Fibroblast of pulmonary artery (primary cell): ENCODE measurements at regions not wholly inside any gene's neighbourhood (a gene's known extent, or its start where the extent isn't known, plus 50 kb on each side); places are given as distances from the start of the nearest gene placed in this dataset.

Source experiments
- DNase-seq: peaks from one replicate; pipeline ENCODE4 v3.0.0-alpha.2; 2010; ENCODE audit warnings: low read depth
- H3K4me3 ChIP-seq: replicated peaks from 2 replicates; pipeline ENCODE4 v1.5.1; 2011; ENCODE audit warnings: low read depth, mild to moderate bottlenecking, control low read depth, low read length, moderate library complexity
- CTCF ChIP-seq: IDR thresholded peaks from 2 replicates; pipeline ENCODE4 v1.5.1; 2011; ENCODE audit warnings: mild to moderate bottlenecking, control low read depth, low read length, inconsistent platforms; ENCODE audit errors: missing control alignments

GRCh38 chr22:19637408-19638281 lies 76.7 kb upstream of the SEPTIN5 start:
- no peak overlapping the region for H3K4me3 ChIP-seq
- no peak for TF ChIP-seq CTCF
- no peak for DNase-seq

- no peak for DNase-seq
- H3K4me3 ChIP-seq: no peak overlapping the region
- no peak for TF ChIP-seq CTCF
Observed at GRCh38 chr22:19638282-19639015, 75.9 kb upstream of the SEPTIN5 start.

- no peak overlapping the region for H3K4me3 ChIP-seq
- DNase-seq: no peak
- no peak for TF ChIP-seq CTCF
Observed at GRCh38 chr22:19639610-19640135, 74.6 kb upstream of the SEPTIN5 start.

GRCh38 chr22:19640306-19640705 lies 74.0 kb upstream of the SEPTIN5 start:
- no peak for TF ChIP-seq CTCF
- H3K4me3 ChIP-seq: no peak overlapping the region
- DNase-seq: no peak

GRCh38 chr22:19641254-19641982 lies 72.9 kb upstream of the SEPTIN5 start:
- peak; percentile 52 for TF ChIP-seq CTCF
- no peak overlapping the region for H3K4me3 ChIP-seq
- peak; percentile 29 for DNase-seq

- no peak for TF ChIP-seq CTCF
- DNase-seq: no peak
- H3K4me3 ChIP-seq: no peak overlapping the region
Observed at GRCh38 chr22:19641983-19642451, 72.3 kb upstream of the SEPTIN5 start.
